Progenitor cell of endocrine pancreas (in vitro differentiated cells): ENCODE measurements at regions not wholly inside any gene's neighbourhood (a gene's known extent, or its start where the extent isn't known, plus 50 kb on each side); places are given as distances from the start of the nearest gene placed in this dataset.
A peak's percentile ranks its signal among the peaks of the same experiment; 100 is the strongest.

Source experiments
- DNase-seq: peaks from one replicate; pipeline ENCODE4 v3.0.0; 2021; ENCODE audit warnings: low spot score; ENCODE audit not compliant: unreplicated experiment
- H3K27ac Mint-ChIP-seq: 2 replicates; pipeline ENCODE4 v1.8.0; 2021; ENCODE audit warnings: mild to moderate bottlenecking, moderate library complexity, mixed read lengths
- H3K27me3 Mint-ChIP-seq: 2 replicates; pipeline ENCODE4 v1.8.0; 2021; ENCODE audit warnings: mixed read lengths
- H3K36me3 Mint-ChIP-seq: 2 replicates; pipeline ENCODE4 v1.8.0; 2022; ENCODE audit warnings: mixed read lengths; ENCODE audit not compliant: insufficient read depth
- H3K4me1 Mint-ChIP-seq: 2 replicates; pipeline ENCODE4 v1.8.0; 2021; ENCODE audit warnings: low read depth, mixed read lengths
- H3K4me3 Mint-ChIP-seq: 2 replicates; pipeline ENCODE4 v1.8.0; 2021; ENCODE audit warnings: low read depth, mild to moderate bottlenecking, moderate library complexity, mixed read lengths
- H3K9me3 Mint-ChIP-seq: 2 replicates; pipeline ENCODE4 v1.8.0; 2021; ENCODE audit warnings: low read depth, mixed read lengths
- CTCF ChIP-seq: fragments of 200-600 bp; sonication (generic); IDR thresholded peaks from one replicate; pipeline ENCODE4 v1.5.0; 2021; ENCODE audit warnings: antibody characterized with exemption, mild to moderate bottlenecking; ENCODE audit not compliant: unreplicated experiment

DNA sequence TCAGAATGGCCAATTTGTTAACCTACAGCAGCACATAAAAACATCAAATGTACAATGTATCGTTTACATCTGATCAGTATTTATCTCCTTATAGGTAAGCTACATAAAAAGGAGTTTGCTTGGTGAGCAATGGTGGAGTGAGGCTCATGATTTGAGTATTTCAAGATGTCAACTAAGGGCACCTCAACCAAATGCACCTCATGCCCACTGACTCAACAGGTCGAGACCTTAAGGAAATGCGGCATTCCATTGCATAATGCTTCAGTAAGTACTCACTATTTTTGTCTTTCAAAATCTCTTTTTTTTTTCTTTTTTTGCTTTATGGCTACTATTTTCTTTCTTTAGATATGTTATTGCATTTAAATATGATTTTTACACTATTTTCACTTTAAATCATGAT, 181.0 kb upstream of the TLL1 start:
- Mint-ChIP-seq H3K4me1 (no peaks in the 10 kb centered on the region), H3K27ac (no peak overlapping the region), H3K4me3 (no peak overlapping the region), H3K27me3 (no peaks in the 10 kb centered on the region), H3K36me3 (no peaks in the 10 kb centered on the region), H3K9me3 (no peaks in the 10 kb centered on the region)
- no peak for TF ChIP-seq CTCF
- DNase-seq = no peak

DNA sequence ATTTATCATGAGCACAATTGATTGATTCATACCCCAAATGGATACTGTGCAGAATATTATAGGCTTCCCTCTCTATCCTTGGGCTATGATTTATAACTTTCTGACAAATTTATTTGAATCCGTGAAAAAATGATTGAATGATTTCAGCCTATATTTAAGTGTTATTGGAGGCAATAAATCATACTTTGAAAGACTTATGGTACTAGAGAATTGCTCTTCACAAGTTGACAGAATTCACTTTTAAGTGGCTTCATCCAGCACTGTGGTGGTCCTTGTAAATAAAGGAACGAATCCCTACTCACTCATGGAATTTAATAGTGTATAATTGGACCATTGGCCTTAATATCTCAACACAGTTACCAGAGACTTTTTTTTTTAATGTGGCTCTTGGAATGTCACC, 174.8 kb upstream of the TLL1 start:
- H3K27me3 Mint-ChIP-seq = no peaks in the 10 kb centered on the region
- no peaks in the 10 kb centered on the region for H3K36me3 Mint-ChIP-seq
- DNase-seq = no peak
- no peaks in the 10 kb centered on the region for H3K4me1 Mint-ChIP-seq
- H3K9me3 Mint-ChIP-seq = no peaks in the 10 kb centered on the region
- no peak overlapping the region for H3K4me3 Mint-ChIP-seq
- no peak overlapping the region for H3K27ac Mint-ChIP-seq
- no peak for TF ChIP-seq CTCF

DNA sequence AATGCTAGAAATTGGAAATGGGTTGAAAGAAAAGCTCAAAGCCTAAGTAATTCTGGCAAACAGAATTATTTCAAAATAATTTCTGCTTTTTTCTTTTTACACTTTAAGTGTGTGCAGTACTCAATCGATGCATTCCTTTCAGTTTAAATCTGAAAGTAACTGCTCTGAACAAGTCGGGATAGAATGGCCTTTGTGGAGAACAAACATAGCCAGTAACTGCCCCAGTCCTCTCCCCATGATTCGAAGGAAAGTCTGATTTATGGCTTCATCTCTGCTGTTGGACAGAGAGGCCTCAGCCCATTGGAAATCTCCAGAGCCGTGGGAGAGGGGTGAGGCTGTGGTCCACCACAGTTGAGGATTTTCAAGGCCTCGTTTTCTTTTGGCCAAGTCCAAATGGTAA, 174.0 kb upstream of the TLL1 start:
- no peak overlapping the region for H3K27ac Mint-ChIP-seq
- no peaks in the 10 kb centered on the region for H3K27me3 Mint-ChIP-seq
- H3K4me3 Mint-ChIP-seq = no peak overlapping the region
- no peak for TF ChIP-seq CTCF
- no peaks in the 10 kb centered on the region for H3K9me3 Mint-ChIP-seq
- no peaks in the 10 kb centered on the region for H3K36me3 Mint-ChIP-seq
- no peaks in the 10 kb centered on the region for H3K4me1 Mint-ChIP-seq
- DNase-seq = no peak

- Mint-ChIP-seq H3K27ac (no peak overlapping the region), H3K27me3 (no peaks in the 10 kb centered on the region), H3K4me1 (no peaks in the 10 kb centered on the region), H3K9me3 (no peaks in the 10 kb centered on the region), H3K36me3 (no peaks in the 10 kb centered on the region), H3K4me3 (no peak overlapping the region)
- TF ChIP-seq CTCF = peak; percentile 15
- DNase-seq = no peak
These were observed 172.2 kb upstream of the TLL1 start for GRCh38 chr4:165700855-165701254.

GRCh38 chr4:165707128-165707527, 165.9 kb upstream of the TLL1 start:
- Mint-ChIP-seq H3K36me3 (no peaks in the 10 kb centered on the region), H3K27ac (no peak overlapping the region), H3K4me1 (peaks cover 22% of the 10 kb centered on the region), H3K4me3 (no peak overlapping the region), H3K9me3 (no peaks in the 10 kb centered on the region), H3K27me3 (no peaks in the 10 kb centered on the region)
- DNase-seq = no peak
- no peak for TF ChIP-seq CTCF
